GM18907 (cell line): ENCODE measurements at regions not wholly inside any gene's neighbourhood (a gene's known extent, or its start where the extent isn't known, plus 50 kb on each side); places are given as distances from the start of the nearest gene placed in this dataset.
"Not testable (repeated sequence)": the region's sequence is repeated elsewhere in the genome, so short reads cannot be mapped to it uniquely, and the experiment has no call there.

Experiments used
- ATAC-seq: cut with Tn5 transposase; IDR thresholded peaks from one replicate; pipeline ENCODE4 v1.9.1; 2021; ENCODE audit warnings: mild to moderate bottlenecking, moderate library complexity; ENCODE audit not compliant: unreplicated experiment

DNA sequence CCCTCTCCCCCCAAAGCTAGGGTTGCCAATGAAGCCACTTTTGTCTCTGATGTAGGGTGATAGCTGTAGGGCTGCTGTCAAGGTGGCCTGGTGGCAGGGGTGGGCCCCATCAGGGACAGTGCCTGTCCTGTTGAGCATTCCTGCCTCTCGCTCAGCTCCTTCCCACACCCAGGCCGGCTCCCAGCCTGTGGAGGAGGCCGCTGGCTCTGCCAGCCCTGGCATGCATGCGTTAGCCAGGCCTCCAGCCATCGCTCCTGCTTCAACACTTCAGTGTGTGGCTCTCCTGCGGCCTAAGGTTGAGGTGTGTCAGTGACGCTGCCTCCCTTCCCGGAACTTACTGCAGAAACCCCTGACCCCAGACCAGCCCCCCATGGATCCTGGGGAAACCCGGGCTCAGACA lies 194.5 kb downstream of the TBC1D2B start:
- not testable (repeated sequence) for ATAC-seq

GRCh38 chr15:77881950-77882349 lies 195.6 kb downstream of the TBC1D2B start:
- no peak for ATAC-seq

DNA sequence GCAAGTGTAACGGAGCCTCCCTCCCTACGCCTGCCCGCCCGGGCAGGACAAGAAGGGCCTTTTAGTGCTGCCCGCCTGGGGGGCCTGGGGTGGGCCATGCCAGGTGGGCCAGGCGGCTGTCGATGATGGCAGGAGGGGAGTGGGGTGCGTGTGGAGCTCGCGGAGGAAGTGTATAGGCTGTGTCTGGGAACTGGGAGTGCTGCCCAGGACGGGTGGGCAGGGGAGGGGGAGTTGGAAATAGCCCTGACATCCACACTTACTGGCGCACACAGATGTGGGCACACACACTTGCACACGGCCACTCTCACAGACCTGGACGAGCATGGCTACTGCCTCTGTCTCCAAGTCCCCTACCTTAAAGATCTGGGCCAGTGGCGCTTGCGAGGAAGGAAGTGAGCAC lies 196.0 kb downstream of the TBC1D2B start:
- ATAC-seq, result not testable (repeated sequence)

DNA sequence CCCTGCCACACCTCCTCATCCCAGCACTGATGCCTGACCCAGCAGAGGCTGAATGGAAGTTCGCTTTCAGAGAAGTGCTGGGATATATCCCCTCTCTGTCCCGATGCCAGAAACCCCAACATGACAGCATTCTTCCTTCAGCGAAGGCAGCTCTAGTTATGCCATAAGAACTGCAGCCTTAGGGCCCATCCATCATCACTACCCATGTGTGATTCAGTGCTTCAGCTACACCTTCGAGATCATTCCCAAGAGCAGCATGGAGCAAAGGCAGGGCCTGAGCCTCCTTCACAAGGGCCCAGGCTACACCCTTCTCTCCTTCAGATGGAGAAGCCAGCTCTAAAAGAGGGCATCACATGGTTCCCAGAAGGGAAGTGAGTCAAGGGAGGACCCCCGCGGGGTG lies 198.0 kb downstream of the TBC1D2B start:
- not testable (repeated sequence) for ATAC-seq

GRCh38 chr15:77877869-77878577 lies 199.5 kb downstream of the TBC1D2B start:
- no peak for ATAC-seq

GRCh38 chr15:77876107-77876820 lies 201.2 kb downstream of the TBC1D2B start:
- ATAC-seq, result not testable (repeated sequence)

GRCh38 chr15:77875066-77875721 lies 202.3 kb downstream of the TBC1D2B start:
- not testable (repeated sequence) for ATAC-seq

GRCh38 chr15:77874063-77874462 lies 203.4 kb downstream of the TBC1D2B start:
- ATAC-seq, result no peak

GRCh38 chr15:77872521-77873425 lies 204.7 kb downstream of the TBC1D2B start:
- not testable (repeated sequence) for ATAC-seq

DNA sequence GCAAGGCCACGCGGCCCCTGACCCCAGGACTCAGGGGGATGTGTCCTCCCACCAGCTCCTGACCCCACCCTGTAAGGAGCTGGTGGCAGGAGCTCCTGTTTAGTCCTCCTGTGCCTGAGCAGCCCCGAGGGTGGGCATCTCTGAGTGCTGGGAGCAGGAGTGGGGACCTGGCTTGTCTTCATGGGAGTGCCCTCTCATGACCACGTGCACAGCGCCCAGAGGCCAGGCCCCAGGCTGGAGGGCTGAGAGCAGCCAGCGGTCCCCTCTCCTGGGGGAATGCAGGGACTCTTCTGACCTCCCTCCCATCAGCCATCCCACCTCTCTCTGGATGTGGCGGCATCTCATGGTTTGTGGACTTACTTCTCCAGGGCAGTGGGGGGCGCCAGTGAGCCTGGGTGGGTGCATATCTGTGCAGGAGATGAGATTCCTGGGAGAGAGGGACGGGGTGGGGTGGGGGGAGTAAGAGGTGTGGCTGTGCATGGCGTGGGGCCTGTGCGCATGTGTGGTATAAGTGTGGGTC lies 205.6 kb downstream of the TBC1D2B start:
- no peak for ATAC-seq

DNA sequence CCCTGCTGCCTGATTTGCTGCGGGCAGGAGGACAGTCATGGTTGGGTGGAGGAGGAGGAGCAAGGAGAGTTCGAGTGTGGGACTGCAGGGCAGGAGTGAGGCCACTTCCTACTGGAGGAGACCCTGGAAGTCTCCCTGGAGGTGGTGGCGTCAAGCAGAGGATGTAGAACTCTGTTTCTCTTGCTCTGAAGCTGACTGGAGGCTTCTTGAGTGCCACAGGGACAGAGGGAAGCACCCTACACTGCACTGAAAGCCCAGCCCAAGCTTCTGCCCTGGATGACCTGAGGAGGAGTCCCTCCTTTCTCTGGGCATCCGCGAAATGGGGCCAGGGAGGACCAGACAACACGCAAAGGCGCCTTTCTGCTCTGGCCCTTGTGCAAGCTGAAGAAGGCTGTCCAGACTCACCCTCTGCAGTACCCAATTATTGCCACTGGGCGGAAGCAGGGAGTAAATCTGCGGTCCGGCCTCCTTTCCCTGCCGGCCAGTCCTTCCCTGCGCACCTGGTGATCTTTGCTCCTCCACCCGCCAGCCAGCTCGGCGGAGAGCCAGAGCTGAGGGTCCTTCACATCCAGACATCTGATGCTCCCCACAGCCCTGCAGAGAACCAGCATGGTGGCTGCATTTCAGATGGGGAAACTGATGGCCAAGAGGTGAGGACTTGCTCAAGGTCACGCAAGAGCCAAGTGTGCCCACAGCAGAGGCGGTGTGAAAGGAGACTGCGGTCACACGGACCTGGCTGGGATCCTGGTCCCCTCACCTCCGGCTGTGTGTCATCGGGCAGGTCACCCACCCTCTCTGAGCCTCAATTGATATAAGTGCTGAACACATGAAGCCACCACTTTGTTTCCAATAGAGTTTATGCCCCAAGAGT lies 207.1 kb downstream of the TBC1D2B start:
- no peak for ATAC-seq

GRCh38 chr15:77869021-77869895 lies 208.3 kb downstream of the TBC1D2B start:
- ATAC-seq, result no peak

DNA sequence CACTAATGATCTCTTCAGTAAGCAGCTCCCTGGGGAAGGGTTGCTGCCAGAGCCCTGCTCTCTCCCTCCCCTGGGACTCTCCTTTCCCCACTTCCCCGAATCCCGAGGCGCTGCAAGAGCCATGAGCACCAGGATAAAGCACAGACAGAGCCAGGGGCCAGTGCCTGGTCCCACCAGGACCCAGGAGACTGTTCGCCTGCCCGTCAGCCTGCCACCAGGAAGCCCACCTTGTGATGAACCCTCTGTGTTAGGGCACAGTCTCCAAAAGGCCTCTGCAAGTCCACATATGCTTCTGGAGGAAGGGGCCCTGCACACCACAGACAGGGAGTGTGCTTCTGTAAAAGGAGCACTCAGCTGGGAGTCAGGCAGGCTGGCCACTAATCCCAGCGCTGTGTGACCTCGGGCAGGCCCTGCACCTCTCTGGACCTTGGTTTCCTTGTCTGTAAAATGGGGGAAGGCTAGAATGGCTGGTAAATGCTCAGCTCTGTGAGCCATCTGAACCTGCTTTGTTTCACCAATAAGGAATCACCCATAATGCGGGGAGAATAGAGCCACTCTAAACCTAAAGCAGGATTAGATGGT lies 209.4 kb downstream of the TBC1D2B start:
- ATAC-seq, result not testable (repeated sequence)

- ATAC-seq, result no peak
Measured at GRCh38 chr15:77867266-77868047, 210.1 kb downstream of the TBC1D2B start.

- no peak for ATAC-seq
Measured at GRCh38 chr15:77866596-77867125, 210.8 kb downstream of the TBC1D2B start.

DNA sequence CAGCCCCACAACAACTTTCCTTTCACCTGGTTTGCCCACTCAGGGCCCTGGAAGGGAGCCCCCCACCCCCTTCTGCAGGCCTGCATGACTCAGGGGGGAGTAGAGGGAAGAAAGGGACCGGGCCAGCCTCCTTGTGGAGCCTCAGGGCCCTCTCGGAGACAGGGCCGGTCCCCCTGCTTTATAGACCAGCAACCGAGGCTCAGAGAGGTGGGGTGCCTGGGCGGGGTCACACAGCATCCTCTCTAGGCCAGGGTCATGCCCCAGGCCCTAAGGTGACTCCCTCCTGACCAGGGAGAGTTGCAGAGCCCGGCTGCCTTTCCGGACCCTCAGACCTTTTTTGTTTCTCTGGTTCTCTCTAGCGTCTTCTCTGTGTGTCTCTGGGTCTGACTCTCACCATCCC lies 211.3 kb downstream of the TBC1D2B start:
- ATAC-seq, result no peak

DNA sequence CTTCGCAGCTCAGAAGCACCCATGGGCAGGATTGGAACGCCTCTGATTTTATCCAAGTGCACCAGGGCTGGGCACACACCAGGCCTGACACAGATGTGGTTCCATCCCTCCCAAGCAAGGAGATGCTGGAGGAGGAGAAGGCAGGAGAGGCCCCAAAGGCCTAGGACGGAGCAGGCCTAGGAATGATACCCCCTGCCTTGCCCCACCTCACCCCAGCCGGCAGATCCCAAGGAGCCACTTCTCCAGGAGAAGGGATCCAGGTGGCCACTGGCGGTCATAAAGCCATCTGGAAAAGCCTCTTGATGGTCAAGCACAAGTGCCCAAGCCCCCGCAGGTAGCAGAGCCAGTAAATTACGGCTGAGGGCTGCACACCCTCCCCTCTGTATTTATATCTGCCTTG lies 211.8 kb downstream of the TBC1D2B start:
- no peak for ATAC-seq
